ENCODE measurements at regions not wholly inside any gene's neighbourhood (a gene's known extent, or its start where the extent isn't known, plus 50 kb on each side); places are given as distances from the start of the nearest gene placed in this dataset.

- DNase-seq (ENCODE audit: insufficient read length, low spot score) = no peak
- FAIRE-seq = no peak
These were observed 116.1 kb upstream of the CPSF6 start for GRCh38 chr12:69123311-69123710.

GRCh38 chr12:69123919-69124638 lies 115.3 kb upstream of the CPSF6 start:
- DNase-seq (ENCODE audit: insufficient read length, low spot score) (no peak), FAIRE-seq (no peak)

GRCh38 chr12:69129017-69129416 lies 110.4 kb upstream of the CPSF6 start:
- FAIRE-seq (no peak), DNase-seq (ENCODE audit: insufficient read length, low spot score) (no peak)

- FAIRE-seq = no peak
- no peak for DNase-seq (ENCODE audit: insufficient read length, low spot score)
These were observed 109.8 kb upstream of the CPSF6 start for GRCh38 chr12:69129564-69129963.

- FAIRE-seq (no peak), DNase-seq (ENCODE audit: insufficient read length, low spot score) (no peak)
These were observed 109.3 kb upstream of the CPSF6 start for GRCh38 chr12:69130064-69130463.

GRCh38 chr12:69131077-69131476 lies 108.3 kb upstream of the CPSF6 start:
- DNase-seq (ENCODE audit: insufficient read length, low spot score) (no peak), FAIRE-seq (no peak)

GRCh38 chr12:69136931-69137613 lies 102.3 kb upstream of the CPSF6 start:
- DNase-seq (ENCODE audit: insufficient read length, low spot score) = no peak
- FAIRE-seq = no peak

GRCh38 chr12:69141074-69141473 lies 98.3 kb upstream of the CPSF6 start:
- FAIRE-seq = no peak

GRCh38 chr12:69149270-69149669 lies 90.1 kb upstream of the CPSF6 start:
- no peak for FAIRE-seq

More at GRCh38 chr12:69141074-69141473, 98.3 kb upstream of the CPSF6 start:
- DNase-seq (ENCODE audit: insufficient read length, low spot score) = no peak

GRCh38 chr12:69150083-69150795 lies 89.1 kb upstream of the CPSF6 start:
- FAIRE-seq = no peak
- no peak for DNase-seq (ENCODE audit: insufficient read length, low spot score)

More at GRCh38 chr12:69149270-69149669, 90.1 kb upstream of the CPSF6 start:
- DNase-seq (ENCODE audit: insufficient read length, low spot score) = no peak

- FAIRE-seq = no peak
- DNase-seq (ENCODE audit: insufficient read length, low spot score) = no peak
These were observed 88.6 kb upstream of the CPSF6 start for GRCh38 chr12:69150796-69151127.

GRCh38 chr12:69151254-69151764 lies 88.1 kb upstream of the CPSF6 start:
- no peak for DNase-seq (ENCODE audit: insufficient read length, low spot score)
- no peak for FAIRE-seq

GRCh38 chr12:69154585-69155363 lies 84.6 kb upstream of the CPSF6 start:
- peak; percentile 47 for DNase-seq (ENCODE audit: insufficient read length, low spot score)
- no peak for FAIRE-seq

GRCh38 chr12:69157023-69157655 lies 82.2 kb upstream of the CPSF6 start:
- peak; percentile 80 for DNase-seq (ENCODE audit: insufficient read length, low spot score)
- no peak for FAIRE-seq

- DNase-seq (ENCODE audit: insufficient read length, low spot score) (no peak), FAIRE-seq (no peak)
These were observed 77.5 kb upstream of the CPSF6 start for GRCh38 chr12:69161829-69162228.

- DNase-seq (ENCODE audit: insufficient read length, low spot score) (no peak), FAIRE-seq (no peak)
These were observed 75.5 kb upstream of the CPSF6 start for GRCh38 chr12:69163681-69164362.

- FAIRE-seq (no peak), DNase-seq (ENCODE audit: insufficient read length, low spot score) (no peak)
These were observed 71.7 kb upstream of the CPSF6 start for GRCh38 chr12:69167648-69168165.

GRCh38 chr12:69168363-69168762 lies 71.0 kb upstream of the CPSF6 start:
- FAIRE-seq = peak; percentile 88
- no peak for DNase-seq (ENCODE audit: insufficient read length, low spot score)

GRCh38 chr12:69168828-69169227 lies 70.5 kb upstream of the CPSF6 start:
- DNase-seq (ENCODE audit: insufficient read length, low spot score) (no peak), FAIRE-seq (no peak)

All from HTR-8/SVneo (cell line).